GM21390 (cell line): ENCODE measurements at regions not wholly inside any gene's neighbourhood (a gene's known extent, or its start where the extent isn't known, plus 50 kb on each side); places are given as distances from the start of the nearest gene placed in this dataset.

ENCODE experiments used
- ATAC-seq: cut with Tn5 transposase; IDR thresholded peaks from one replicate; pipeline ENCODE4 v1.9.1; 2021; ENCODE audit not compliant: unreplicated experiment

DNA sequence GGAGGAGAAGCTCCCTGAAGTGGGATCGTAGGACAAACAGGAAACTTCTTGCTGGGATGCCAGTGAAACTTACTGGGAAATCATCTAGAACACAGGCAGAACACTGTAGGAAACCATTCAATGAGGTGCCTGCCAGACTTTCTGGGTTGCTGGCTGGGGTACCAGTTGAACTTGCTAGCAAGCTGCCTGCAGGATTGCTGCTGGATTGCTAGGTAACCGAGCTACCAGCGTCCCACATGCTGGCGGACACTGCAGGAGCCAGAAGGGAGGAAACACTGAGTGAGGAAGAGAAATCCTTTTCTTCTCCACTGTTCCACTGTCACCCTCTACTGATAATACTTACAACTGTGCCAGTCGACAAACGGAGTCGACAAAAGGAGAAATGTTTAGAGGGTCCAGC is 91.3 kb upstream of the SLC35B3 start:
- no peak for ATAC-seq

DNA sequence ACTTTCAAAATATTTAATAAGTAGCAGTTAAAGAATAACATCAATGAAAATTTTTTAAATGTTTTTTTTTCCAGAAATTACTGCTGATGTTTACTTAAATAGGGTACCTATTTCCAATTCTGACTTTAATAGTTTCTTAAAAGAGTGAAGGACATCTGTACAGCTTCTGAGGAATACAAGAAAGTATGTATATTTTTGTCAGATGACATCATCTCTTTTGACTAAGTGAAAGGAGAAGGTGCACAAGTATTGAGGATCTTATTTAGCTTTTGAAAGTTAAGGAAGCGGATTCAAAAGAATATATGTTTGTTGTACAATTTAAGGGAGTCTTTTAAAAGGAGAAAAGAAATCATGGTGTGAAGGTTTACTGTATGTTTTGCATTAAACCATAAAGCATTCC is 90.0 kb upstream of the SLC35B3 start:
- no peak for ATAC-seq

DNA sequence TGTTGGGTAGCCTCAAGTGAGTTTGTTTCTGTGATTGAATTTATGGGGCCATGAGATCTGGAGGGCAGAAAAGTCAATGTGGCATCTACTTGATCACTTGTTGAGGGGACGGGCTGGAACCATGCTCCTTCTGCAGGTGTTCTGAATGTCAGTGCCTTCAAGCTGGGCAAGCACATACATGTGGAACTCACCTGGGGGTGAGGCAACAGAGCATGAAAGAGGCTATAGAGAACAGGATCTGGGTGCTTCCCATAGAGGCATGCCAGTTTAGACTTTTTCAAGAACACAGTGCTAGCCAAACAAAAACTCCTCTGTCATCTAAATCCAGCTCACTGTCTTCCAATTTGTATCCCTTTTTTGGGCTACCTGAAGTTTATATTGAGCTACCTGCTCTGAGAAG is 77.8 kb upstream of the SLC35B3 start:
- no peak for ATAC-seq

DNA sequence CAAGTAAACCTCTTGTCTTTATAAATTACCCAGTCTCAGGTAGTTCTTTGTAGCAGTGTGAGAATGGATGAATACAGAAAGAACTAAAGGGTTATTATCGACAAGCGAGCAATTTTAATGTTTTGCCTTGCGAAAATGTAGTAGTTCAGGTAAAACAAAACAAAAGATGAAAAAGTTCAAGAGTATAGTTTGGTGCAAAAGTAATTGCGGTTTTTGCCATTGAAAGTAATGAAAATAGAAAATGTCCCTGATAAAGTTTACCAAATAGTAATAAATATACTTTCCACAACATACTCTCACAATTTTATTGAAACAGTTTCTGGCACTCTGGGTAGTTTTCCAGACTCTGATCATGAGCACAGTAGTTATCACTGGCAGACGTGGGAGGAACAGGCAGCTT is 71.9 kb upstream of the SLC35B3 start:
- ATAC-seq: no peak

DNA sequence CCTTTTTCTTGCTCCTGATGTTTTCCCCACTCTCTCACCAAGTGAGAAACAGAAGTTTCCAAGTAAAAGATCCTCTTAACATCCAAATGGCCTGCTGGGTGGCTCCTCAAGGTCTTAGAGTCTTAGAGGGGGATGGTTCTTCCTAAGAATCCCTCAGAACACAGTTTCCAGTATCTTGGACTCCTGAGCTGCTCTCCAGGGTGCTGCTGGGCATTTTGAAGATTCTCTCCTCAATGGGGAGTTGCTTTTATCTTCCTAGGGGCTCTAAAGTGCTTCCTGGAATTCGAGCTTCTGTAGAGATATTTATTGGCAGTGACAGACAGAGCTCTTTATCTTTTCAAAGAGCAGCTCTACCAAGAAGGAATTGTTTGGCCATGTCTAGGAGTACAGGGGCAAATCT is 70.8 kb upstream of the SLC35B3 start:
- no peak for ATAC-seq

DNA sequence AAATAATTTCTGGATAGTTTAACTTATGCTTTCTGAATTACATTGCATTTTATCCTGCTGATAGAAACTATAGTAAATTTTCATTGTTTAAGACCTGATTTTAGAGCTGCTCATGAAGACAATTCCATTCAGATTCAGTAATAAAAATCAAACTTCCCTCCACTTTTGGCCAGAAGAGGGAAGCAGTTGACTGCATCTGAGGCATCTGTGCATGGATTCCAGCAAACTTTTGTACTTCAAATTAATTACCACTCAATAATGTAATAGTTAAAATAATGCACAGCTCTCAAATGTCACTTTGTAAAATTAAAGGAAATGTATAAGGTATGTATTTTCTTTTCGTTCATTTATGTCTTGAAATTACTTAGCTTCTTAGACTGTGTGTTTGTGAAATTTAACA is 64.2 kb upstream of the SLC35B3 start:
- ATAC-seq: no peak

DNA sequence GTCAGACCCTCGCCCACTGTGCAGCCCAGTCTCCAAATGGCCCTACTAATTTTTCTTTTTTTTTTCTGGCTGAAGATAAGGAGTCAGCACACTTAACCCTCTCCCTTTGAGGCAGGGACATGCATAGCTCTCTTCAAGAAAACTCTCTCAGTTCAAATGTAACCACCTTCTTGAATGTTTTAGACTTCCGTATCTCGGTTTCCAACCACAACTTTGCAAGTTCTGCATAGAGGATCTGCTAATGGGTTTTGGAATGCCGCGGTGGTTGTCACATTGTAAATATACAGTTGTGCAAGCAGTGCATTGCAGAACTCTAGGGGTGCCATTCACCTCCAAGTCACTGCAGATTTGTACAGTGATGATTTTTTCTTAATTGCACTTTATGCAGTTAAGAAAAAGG is 59.4 kb upstream of the SLC35B3 start:
- ATAC-seq: no peak

DNA sequence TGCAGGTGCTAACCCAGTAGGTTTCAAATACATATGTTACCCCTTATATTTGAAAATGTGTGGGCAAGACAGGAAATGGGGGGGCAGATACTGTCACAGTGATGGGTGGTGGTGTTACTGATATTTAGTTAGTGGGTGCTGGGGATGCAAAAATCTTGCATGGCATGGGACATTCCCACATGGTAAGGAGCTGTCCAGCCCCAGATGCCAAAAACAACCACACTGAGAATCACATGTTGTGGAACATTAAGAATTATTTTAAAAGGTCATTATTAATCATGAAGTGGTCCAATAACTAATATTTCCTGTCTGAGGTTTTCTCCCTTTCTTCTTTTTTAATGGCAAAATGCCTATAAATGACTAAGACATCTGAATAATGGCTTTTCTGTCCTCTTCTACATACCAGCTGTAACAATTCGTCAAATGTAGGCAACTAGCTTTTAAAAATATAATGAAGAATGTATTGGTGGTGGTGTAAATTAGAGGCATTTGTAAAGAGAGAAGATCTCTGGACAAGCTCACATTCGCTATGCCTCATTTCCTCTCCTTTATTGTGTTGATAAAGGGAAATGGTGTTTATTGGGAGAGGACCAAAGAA is 57.3 kb upstream of the SLC35B3 start:
- no peak for ATAC-seq
